ENCODE measurements at regions not wholly inside any gene's neighbourhood (a gene's known extent, or its start where the extent isn't known, plus 50 kb on each side); places are given as distances from the start of the nearest gene placed in this dataset.

- DNase-seq, result no peak
Measured at GRCh38 chr14:65252482-65253255, 150.4 kb upstream of the MAX start.

GRCh38 chr14:65255029-65255545, 152.8 kb upstream of the MAX start:
- no peak for DNase-seq

- DNase-seq, result no peak
Measured at GRCh38 chr14:65255583-65256461, 153.5 kb upstream of the MAX start.

GRCh38 chr14:65256714-65257113, 154.4 kb upstream of the MAX start:
- no peak for DNase-seq

- no peak for DNase-seq
Measured at GRCh38 chr14:65257425-65257824, 155.1 kb upstream of the FUT8 start.

- DNase-seq, result no peak
Measured at GRCh38 chr14:65258391-65258790, 154.1 kb upstream of the FUT8 start.

- DNase-seq, result no peak
Measured at GRCh38 chr14:65259000-65259399, 153.5 kb upstream of the FUT8 start.

GRCh38 chr14:65260786-65261185, 151.7 kb upstream of the FUT8 start:
- no peak for DNase-seq

GRCh38 chr14:65261425-65261920, 151.1 kb upstream of the FUT8 start:
- DNase-seq, result no peak

- no peak for DNase-seq
Measured at GRCh38 chr14:65261946-65262345, 150.6 kb upstream of the FUT8 start.

GRCh38 chr14:65263177-65263788, 149.2 kb upstream of the FUT8 start:
- DNase-seq, result no peak

- no peak for DNase-seq
Measured at GRCh38 chr14:65267856-65268255, 144.7 kb upstream of the FUT8 start.

GRCh38 chr14:65268594-65268993, 143.9 kb upstream of the FUT8 start:
- DNase-seq, result no peak

GRCh38 chr14:65269732-65270131, 142.8 kb upstream of the FUT8 start:
- DNase-seq, result no peak

GRCh38 chr14:65277027-65277426, 135.5 kb upstream of the FUT8 start:
- DNase-seq, result no peak

GRCh38 chr14:65277580-65278270, 134.8 kb upstream of the FUT8 start:
- DNase-seq, result no peak

GRCh38 chr14:65278589-65278988, 133.9 kb upstream of the FUT8 start:
- no peak for DNase-seq

GRCh38 chr14:65279510-65279909, 133.0 kb upstream of the FUT8 start:
- no peak for DNase-seq

GRCh38 chr14:65279958-65280357, 132.6 kb upstream of the FUT8 start:
- DNase-seq, result no peak

GRCh38 chr14:65280653-65281052, 131.9 kb upstream of the FUT8 start:
- no peak for DNase-seq

- no peak for DNase-seq
Measured at GRCh38 chr14:65281991-65282895, 130.3 kb upstream of the FUT8 start.

- no peak for DNase-seq
Measured at GRCh38 chr14:65282896-65283253, 129.7 kb upstream of the FUT8 start.

Measured in stimulated activated CD4-positive, alpha-beta T cell treated with anti-CD3 and anti-CD28 coated beads, Interleukin-2, amount 100 ng/mL, for 48 hours (primary cell).